GM12878 (cell line): ENCODE measurements at regions not wholly inside any gene's neighbourhood (a gene's known extent, or its start where the extent isn't known, plus 50 kb on each side); places are given as distances from the start of the nearest gene placed in this dataset.

Source experiments
- ATAC-seq: fragments of 200-7000 bp; cut with Tn5 transposase; 3 replicates; pipeline ENCODE4 v1.9.1; 2020; ENCODE audit warnings: mild to moderate bottlenecking, moderate library complexity
- BruUV-seq: library from RNA; stranded (reverse); fragments of 400-500 nt; replicated peaks from 2 replicates; lab custom pipeline; 2021; lab: Mats Ljungman, UMichigan
- CTCF ChIA-PET: fragments of 300-600 bp; sonication (Branson Sonifier 250); formaldehyde crosslinking; extraction: SDS; loops from one replicate; lab custom pipeline; 2021; ENCODE audit warnings: inconsistent platforms; lab: Yijun Ruan, JAX
- POLR2A ChIA-PET: fragments of 350-600 bp; formaldehyde crosslinking; extraction: SDS; loops from one replicate; lab custom pipeline; 2021; ENCODE audit warnings: inconsistent platforms; lab: Charles Lee
- RAD21 ChIA-PET: fragments of 300-600 bp; sonication (Branson Sonifier 250); formaldehyde crosslinking; loops from one replicate; lab custom pipeline; 2023; ENCODE audit warnings: antibody characterized with exemption; ENCODE audit not compliant: unreplicated experiment; lab: Charles Lee
- SMC1A ChIA-PET: fragments of 300-600 bp; sonication (Branson Sonifier 250); formaldehyde crosslinking; loops from one replicate; lab custom pipeline; 2023; ENCODE audit not compliant: unreplicated experiment, uncharacterized antibody; lab: Charles Lee
- DNase-seq: peaks from one replicate; pipeline ENCODE4 v3.0.0-alpha.2; 2011; ENCODE audit warnings: low read depth, low spot score
- FAIRE-seq: peaks from 3 replicates; lab custom pipeline; 2011; peaks lifted over from hg19 to GRCh38; lab: Jason Lieb, UNC
- H2AFZ ChIP-seq: 2 replicates; pipeline ENCODE4 v1.6.0; 2011; ENCODE audit warnings: low read depth, low read length, control low read depth; ENCODE audit not compliant: control insufficient read depth
- H3K27ac ChIP-seq: 2 replicates; pipeline ENCODE4 v1.5.1; 2011; ENCODE audit warnings: control low read depth; ENCODE audit not compliant: control insufficient read depth, insufficient read depth
- H3K27me3 ChIP-seq, 2 experiments: replicated peaks in 1 of 2; 2 replicates each; pipeline versions ENCODE4 v1.6.0 to v1.6.1; 2011; ENCODE audit warnings: low read length in 1 of 2; ENCODE audit not compliant: control insufficient read depth in 2 of 2, insufficient read depth in 2 of 2
- H3K36me3 ChIP-seq, 2 experiments: 2 replicates each; pipeline ENCODE4 v1.5.1; 2011; ENCODE audit warnings: low read length in 1 of 2; ENCODE audit not compliant: control insufficient read depth in 2 of 2, insufficient read depth in 2 of 2
- H3K4me1 ChIP-seq: 2 replicates; pipeline ENCODE4 v1.6.1; 2011; ENCODE audit warnings: mild to moderate bottlenecking, low read length, moderate library complexity, mixed read lengths; ENCODE audit not compliant: control insufficient read depth, insufficient read depth
- H3K4me2 ChIP-seq: 2 replicates; pipeline ENCODE4 v1.6.0; 2011; ENCODE audit warnings: control low read depth; ENCODE audit not compliant: control insufficient read depth, insufficient read depth
- H3K4me3 ChIP-seq: fragments of 200-600 bp; sonication (generic); 2 replicates; pipeline ENCODE4 v1.5.1; 2016
- H3K79me2 ChIP-seq: 2 replicates; pipeline ENCODE4 v1.6.0; 2011; ENCODE audit warnings: low read length; ENCODE audit not compliant: control insufficient read depth, insufficient read depth
- H3K9ac ChIP-seq: 2 replicates; pipeline ENCODE4 v1.8.0; 2011; ENCODE audit warnings: low read length, control low read depth, mixed read lengths; ENCODE audit not compliant: control insufficient read depth, insufficient read depth
- H3K9me3 ChIP-seq: replicated peaks from 3 replicates; pipeline ENCODE4 v1.5.1; 2011; ENCODE audit warnings: mild to moderate bottlenecking, low read length; ENCODE audit not compliant: control insufficient read depth, insufficient read depth
- H4K20me1 ChIP-seq: 2 replicates; pipeline ENCODE4 v1.6.0; 2011; ENCODE audit not compliant: control insufficient read depth, insufficient read depth
- BCL11A ChIP-seq: IDR thresholded peaks from 2 replicates; pipeline ENCODE4 v1.6.1; 2011; ENCODE audit warnings: low read depth, low read length
- BRCA1 ChIP-seq: IDR thresholded peaks from 2 replicates; pipeline ENCODE4 v1.6.1; 2011; ENCODE audit warnings: low read depth, low read length, improper control_type of control experiment
- NFIC ChIP-seq: IDR thresholded peaks from 2 replicates; pipeline ENCODE4 v1.6.1; 2012; ENCODE audit warnings: low read depth, mild to moderate bottlenecking, inconsistent platforms, low read length, moderate library complexity
- POU2F2 ChIP-seq: IDR thresholded peaks from 3 replicates; pipeline ENCODE4 v1.6.1; 2011; ENCODE audit warnings: low read depth, mild to moderate bottlenecking, low read length, borderline replicate concordance
- RUNX3 ChIP-seq: IDR thresholded peaks from 2 replicates; pipeline ENCODE4 v1.6.1; 2012; ENCODE audit warnings: low read length, inconsistent platforms
- SMARCA5 ChIP-seq: fragments of 450-650 bp; IDR thresholded peaks from 2 replicates; pipeline ENCODE4 v1.6.1; 2017; ENCODE audit warnings: mild to moderate bottlenecking
- SUPT20H ChIP-seq: IDR thresholded peaks from 2 replicates; pipeline ENCODE4 v1.6.1; 2011; ENCODE audit warnings: low read depth, mild to moderate bottlenecking, low read length, moderate library complexity, borderline replicate concordance; ENCODE audit not compliant: control insufficient read depth
- WGBS: methylation state at CpG from one replicate; pipeline ENCODE4 v1.1.6; 2016; ENCODE audit warnings: low lambda C conversion rate; ENCODE audit not compliant: insufficient replicate concordance, insufficient coverage; ENCODE audit errors: missing lambda C conversion rate; 5-methylcytosine and 5-hydroxymethylcytosine counted together
- in situ Hi-C: fragments of 300-500 bp; cut with MboI; formaldehyde crosslinking; loops from 9 replicates; pipeline ENCODE4 v1.14.3; 2018; ENCODE audit warnings: mixed read lengths
- intact Hi-C: fragments of 100-400 bp; cut with micrococcal nuclease; formaldehyde crosslinking; loops from one replicate; pipeline ENCODE4 v1.14.2; 2022; ENCODE audit not compliant: unreplicated experiment
- TF ChIP-seq, protein P1 (sequence below): fragments of 450-650 bp; IDR thresholded peaks from 2 replicates; pipeline ENCODE4 v1.6.1; 2017; ENCODE audit warnings: mild to moderate bottlenecking, low read depth, inconsistent platforms; ENCODE audit not compliant: poor library complexity, severe bottlenecking
- TF ChIP-seq, protein P2 (sequence below): IDR thresholded peaks from 2 replicates; pipeline ENCODE4 v1.6.1; 2012; ENCODE audit warnings: low read length, inconsistent platforms

DNA sequence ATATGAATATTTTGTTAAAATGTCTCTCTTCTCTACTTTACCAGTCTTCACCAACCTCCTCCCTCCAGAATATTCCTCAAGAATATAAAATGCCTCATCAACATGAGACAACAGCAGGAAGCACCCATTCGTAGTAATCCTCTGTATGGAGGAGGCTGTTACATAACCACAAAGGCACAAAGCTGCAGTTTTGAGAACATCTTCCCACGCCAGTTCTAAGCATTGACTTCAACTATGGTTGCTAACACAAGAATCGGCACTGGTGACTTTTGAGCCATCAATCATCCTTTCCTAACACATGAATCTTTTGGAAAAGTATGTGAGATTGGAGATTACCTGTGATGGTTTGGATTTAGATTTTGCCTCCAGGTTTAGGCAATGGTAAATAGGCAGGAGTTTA lies 54.9 kb upstream of the CYP1B1 start:
- no peak for DNase-seq
- no peak for TF ChIP-seq SUPT20H
- peak; percentile 45; the same call in 1 of the 2 replicates for TF ChIP-seq RUNX3
- TF ChIP-seq, all 136 proteins: peak for 1
- no peak overlapping the region for H3K4me2 ChIP-seq
- ATAC-seq: no peak
- no peak for FAIRE-seq
- no peaks in the 10 kb centered on the region for H3K36me3 ChIP-seq
- ChIA-PET SMC1A (interaction anchor here (0.6 to 1.2 kb wide), 2 partner anchors 11 to 17 kb away, joined by 3 to 4 read pairs; no protein-coding TSS in a partner anchor), POLR2A (interaction anchor here (0.6 kb wide), 1 partner anchor 464 kb away, joined by 5 read pairs; no protein-coding TSS in a partner anchor), RAD21 (no interaction called here), CTCF (interaction anchor here (0.9 kb wide), 1 partner anchor 150 kb away, joined by 3 read pairs; no protein-coding TSS in a partner anchor)
- H3K79me2 ChIP-seq: no peaks in the 10 kb centered on the region
- H4K20me1 ChIP-seq: no peaks in the 10 kb centered on the region
- H3K4me1 ChIP-seq: peaks cover 15% of the 10 kb centered on the region
- intact Hi-C loops: no loop called here
- no TSS peak for BruUV-seq
- no peaks in the 10 kb centered on the region for H3K27me3 ChIP-seq
- H3K27ac ChIP-seq: no peak overlapping the region
- no peak overlapping the region for H2AFZ ChIP-seq
- H3K9ac ChIP-seq: no peak overlapping the region
- H3K9me3 ChIP-seq: peaks cover 17% of the 10 kb centered on the region; the same call in 2 of the 3 replicates
- WGBS: 74% methylated on average over 3 of the region's 3 CpGs
- in situ Hi-C loops: no loop called here
- H3K4me3 ChIP-seq: no peak overlapping the region

DNA sequence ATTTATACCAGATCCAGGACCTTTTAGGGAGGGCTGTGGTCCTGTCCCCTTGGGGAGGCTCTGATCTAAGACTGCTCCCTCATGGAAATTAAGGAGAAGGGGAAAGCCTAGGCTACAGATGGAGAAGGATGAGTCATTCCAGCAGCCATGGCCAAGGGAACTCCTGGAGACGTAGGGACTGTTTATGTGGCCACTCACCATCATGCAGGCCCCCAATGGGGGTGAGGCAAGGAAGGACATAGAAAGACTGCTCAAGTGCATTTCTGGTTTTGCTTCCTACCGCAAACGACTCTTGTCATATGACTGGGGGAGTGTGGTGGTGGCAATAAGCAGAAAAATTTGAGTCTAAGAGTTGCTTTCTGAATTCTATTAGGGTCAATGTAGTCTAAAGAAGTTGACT lies 54.0 kb upstream of the CYP1B1 start:
- Histone ChIP-seq H3K9me3 (peaks cover 17% of the 10 kb centered on the region; the same call in 2 of the 3 replicates), H3K4me1 (peaks cover 15% of the 10 kb centered on the region), H3K36me3 (no peaks in the 10 kb centered on the region), H3K9ac (no peak overlapping the region), H3K79me2 (no peaks in the 10 kb centered on the region), H3K27me3 (no peaks in the 10 kb centered on the region), H3K27ac (peak overlapping the region; percentile 38), H4K20me1 (no peaks in the 10 kb centered on the region), H2AFZ (no peak overlapping the region), H3K4me2 (no peak overlapping the region; the same call in 1 of the 2 replicates), H3K4me3 (no peak overlapping the region)
- ChIA-PET RAD21 (no interaction called here), CTCF (interaction anchor here (0.9 kb wide), 1 partner anchor 149 kb away, joined by 3 read pairs; no protein-coding TSS in a partner anchor), SMC1A (interaction anchor here (1.2 kb wide), 1 partner anchor 12 kb away, joined by 4 read pairs; no protein-coding TSS in a partner anchor), POLR2A (interaction anchor here (0.6 kb wide), 1 partner anchor 465 kb away, joined by 5 read pairs; no protein-coding TSS in a partner anchor)
- no peak for FAIRE-seq
- WGBS: 28% methylated on average over 3 of the region's 3 CpGs
- DNase-seq: no peak
- TF ChIP-seq NFIC (peak; percentile 49; the same call in 1 of the 2 replicates), SMARCA5 (no peak), BCL11A (no peak), BRCA1 (no peak), RUNX3 (peak; percentile 66), POU2F2 (no peak)
- TF ChIP-seq, protein P1, sequence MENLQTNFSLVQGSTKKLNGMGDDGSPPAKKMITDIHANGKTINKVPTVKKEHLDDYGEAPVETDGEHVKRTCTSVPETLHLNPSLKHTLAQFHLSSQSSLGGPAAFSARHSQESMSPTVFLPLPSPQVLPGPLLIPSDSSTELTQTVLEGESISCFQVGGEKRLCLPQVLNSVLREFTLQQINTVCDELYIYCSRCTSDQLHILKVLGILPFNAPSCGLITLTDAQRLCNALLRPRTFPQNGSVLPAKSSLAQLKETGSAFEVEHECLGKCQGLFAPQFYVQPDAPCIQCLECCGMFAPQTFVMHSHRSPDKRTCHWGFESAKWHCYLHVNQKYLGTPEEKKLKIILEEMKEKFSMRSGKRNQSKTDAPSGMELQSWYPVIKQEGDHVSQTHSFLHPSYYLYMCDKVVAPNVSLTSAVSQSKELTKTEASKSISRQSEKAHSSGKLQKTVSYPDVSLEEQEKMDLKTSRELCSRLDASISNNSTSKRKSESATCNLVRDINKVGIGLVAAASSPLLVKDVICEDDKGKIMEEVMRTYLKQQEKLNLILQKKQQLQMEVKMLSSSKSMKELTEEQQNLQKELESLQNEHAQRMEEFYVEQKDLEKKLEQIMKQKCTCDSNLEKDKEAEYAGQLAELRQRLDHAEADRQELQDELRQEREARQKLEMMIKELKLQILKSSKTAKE: no peak
- TF ChIP-seq, protein P2, sequence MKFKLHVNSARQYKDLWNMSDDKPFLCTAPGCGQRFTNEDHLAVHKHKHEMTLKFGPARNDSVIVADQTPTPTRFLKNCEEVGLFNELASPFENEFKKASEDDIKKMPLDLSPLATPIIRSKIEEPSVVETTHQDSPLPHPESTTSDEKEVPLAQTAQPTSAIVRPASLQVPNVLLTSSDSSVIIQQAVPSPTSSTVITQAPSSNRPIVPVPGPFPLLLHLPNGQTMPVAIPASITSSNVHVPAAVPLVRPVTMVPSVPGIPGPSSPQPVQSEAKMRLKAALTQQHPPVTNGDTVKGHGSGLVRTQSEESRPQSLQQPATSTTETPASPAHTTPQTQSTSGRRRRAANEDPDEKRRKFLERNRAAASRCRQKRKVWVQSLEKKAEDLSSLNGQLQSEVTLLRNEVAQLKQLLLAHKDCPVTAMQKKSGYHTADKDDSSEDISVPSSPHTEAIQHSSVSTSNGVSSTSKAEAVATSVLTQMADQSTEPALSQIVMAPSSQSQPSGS: peak; percentile 41; the same call in 1 of the 2 replicates
- intact Hi-C loops: no loop called here
- in situ Hi-C loops: no loop called here
- ATAC-seq: no peak
- no TSS peak for BruUV-seq
